ENCODE measurements at regions not wholly inside any gene's neighbourhood (a gene's known extent, or its start where the extent isn't known, plus 50 kb on each side); places are given as distances from the start of the nearest gene placed in this dataset.

GRCh38 chr12:64991121-64991611 is 129.9 kb downstream of the WIF1 start:
- no peak overlapping the region for H3K4me3 Mint-ChIP-seq (ENCODE audit: unreplicated experiment)
- H3K4me1 Mint-ChIP-seq (ENCODE audit: low read depth, unreplicated experiment): no peaks in the 10 kb centered on the region
- no peak for TF ChIP-seq CTCF (IDR thresholded peaks at IDR 0.05; ENCODE audit: partially characterized antibody, unreplicated experiment)
- H3K27ac Mint-ChIP-seq (ENCODE audit: unreplicated experiment): no peak overlapping the region
- no peaks in the 10 kb centered on the region for H3K27me3 Mint-ChIP-seq (ENCODE audit: unreplicated experiment)
- H3K36me3 Mint-ChIP-seq (ENCODE audit: unreplicated experiment): no peaks in the 10 kb centered on the region
- peaks cover 3% of the 10 kb centered on the region for H3K9me3 Mint-ChIP-seq (ENCODE audit: unreplicated experiment)
- DNase-seq: no peak

GRCh38 chr12:64992116-64992515 is 129.0 kb downstream of the WIF1 start:
- Mint-ChIP-seq H3K36me3 (ENCODE audit: unreplicated experiment) (no peaks in the 10 kb centered on the region), H3K27me3 (ENCODE audit: unreplicated experiment) (no peaks in the 10 kb centered on the region), H3K9me3 (ENCODE audit: unreplicated experiment) (peaks cover 3% of the 10 kb centered on the region), H3K4me1 (ENCODE audit: low read depth, unreplicated experiment) (no peaks in the 10 kb centered on the region), H3K27ac (ENCODE audit: unreplicated experiment) (no peak overlapping the region), H3K4me3 (ENCODE audit: unreplicated experiment) (no peak overlapping the region)
- no peak for TF ChIP-seq CTCF (IDR thresholded peaks at IDR 0.05; ENCODE audit: partially characterized antibody, unreplicated experiment)
- DNase-seq: no peak

- no peaks in the 10 kb centered on the region for H3K4me1 Mint-ChIP-seq (ENCODE audit: low read depth, unreplicated experiment)
- H3K9me3 Mint-ChIP-seq (ENCODE audit: unreplicated experiment): peaks cover 3% of the 10 kb centered on the region
- H3K27ac Mint-ChIP-seq (ENCODE audit: unreplicated experiment): no peak overlapping the region
- H3K36me3 Mint-ChIP-seq (ENCODE audit: unreplicated experiment): no peaks in the 10 kb centered on the region
- no peak for TF ChIP-seq CTCF (IDR thresholded peaks at IDR 0.05; ENCODE audit: partially characterized antibody, unreplicated experiment)
- H3K27me3 Mint-ChIP-seq (ENCODE audit: unreplicated experiment): no peaks in the 10 kb centered on the region
- no peak overlapping the region for H3K4me3 Mint-ChIP-seq (ENCODE audit: unreplicated experiment)
- no peak for DNase-seq
Observed at GRCh38 chr12:64992641-64993040, 128.5 kb downstream of the WIF1 start.

GRCh38 chr12:64993461-64993860 is 127.6 kb downstream of the WIF1 start:
- no peak for DNase-seq
- peaks cover 3% of the 10 kb centered on the region for H3K9me3 Mint-ChIP-seq (ENCODE audit: unreplicated experiment)
- no peak for TF ChIP-seq CTCF (IDR thresholded peaks at IDR 0.05; ENCODE audit: partially characterized antibody, unreplicated experiment)
- H3K27me3 Mint-ChIP-seq (ENCODE audit: unreplicated experiment): no peaks in the 10 kb centered on the region
- no peaks in the 10 kb centered on the region for H3K36me3 Mint-ChIP-seq (ENCODE audit: unreplicated experiment)
- no peaks in the 10 kb centered on the region for H3K4me1 Mint-ChIP-seq (ENCODE audit: low read depth, unreplicated experiment)
- no peak overlapping the region for H3K27ac Mint-ChIP-seq (ENCODE audit: unreplicated experiment)
- no peak overlapping the region for H3K4me3 Mint-ChIP-seq (ENCODE audit: unreplicated experiment)

- H3K4me1 Mint-ChIP-seq (ENCODE audit: low read depth, unreplicated experiment): no peaks in the 10 kb centered on the region
- H3K9me3 Mint-ChIP-seq (ENCODE audit: unreplicated experiment): peaks cover 3% of the 10 kb centered on the region
- H3K4me3 Mint-ChIP-seq (ENCODE audit: unreplicated experiment): no peak overlapping the region
- no peaks in the 10 kb centered on the region for H3K27me3 Mint-ChIP-seq (ENCODE audit: unreplicated experiment)
- no peak overlapping the region for H3K27ac Mint-ChIP-seq (ENCODE audit: unreplicated experiment)
- no peaks in the 10 kb centered on the region for H3K36me3 Mint-ChIP-seq (ENCODE audit: unreplicated experiment)
- TF ChIP-seq CTCF (IDR thresholded peaks at IDR 0.05; ENCODE audit: partially characterized antibody, unreplicated experiment): no peak
- DNase-seq: no peak
Observed at GRCh38 chr12:64995816-64996215, 125.3 kb downstream of the WIF1 start.
